NCI-H128 (cell line): ENCODE measurements at regions not wholly inside any gene's neighbourhood (a gene's known extent, or its start where the extent isn't known, plus 50 kb on each side); places are given as distances from the start of the nearest gene placed in this dataset.
"Not testable (repeated sequence)": the region's sequence is repeated elsewhere in the genome, so short reads cannot be mapped to it uniquely, and the experiment has no call there.

ENCODE experiments used
- DNase-seq: peaks from one replicate; lab custom pipeline; 2025; ENCODE audit not compliant: unreplicated experiment; lab: John Stamatoyannopoulos, UW

GRCh38 chr6:66128656-66129055 is 421.6 kb upstream of the EYS start:
- no peak for DNase-seq

- DNase-seq = no peak
Measured at GRCh38 chr6:66128243-66128642, 421.2 kb upstream of the EYS start.

DNA sequence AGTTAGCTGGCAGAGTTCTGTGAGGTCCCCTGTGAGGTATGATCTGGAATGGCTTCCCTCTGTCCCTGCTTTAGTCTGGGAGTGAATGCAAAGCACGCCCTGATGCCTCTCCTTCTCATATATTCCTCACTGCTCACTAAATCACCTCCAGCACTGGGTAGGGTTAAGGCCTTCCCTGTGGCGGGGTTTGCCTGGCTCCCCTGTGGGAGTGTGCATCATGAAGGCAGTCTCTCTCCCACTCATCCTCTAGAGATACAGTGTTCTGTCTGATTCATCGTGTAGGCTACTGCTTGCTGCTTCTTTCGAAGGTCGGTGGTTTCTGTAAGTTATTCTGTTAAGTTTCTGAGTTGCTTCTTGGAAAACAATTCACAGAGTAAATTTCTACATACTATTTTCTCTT is 420.0 kb upstream of the EYS start:
- no peak for DNase-seq

DNA sequence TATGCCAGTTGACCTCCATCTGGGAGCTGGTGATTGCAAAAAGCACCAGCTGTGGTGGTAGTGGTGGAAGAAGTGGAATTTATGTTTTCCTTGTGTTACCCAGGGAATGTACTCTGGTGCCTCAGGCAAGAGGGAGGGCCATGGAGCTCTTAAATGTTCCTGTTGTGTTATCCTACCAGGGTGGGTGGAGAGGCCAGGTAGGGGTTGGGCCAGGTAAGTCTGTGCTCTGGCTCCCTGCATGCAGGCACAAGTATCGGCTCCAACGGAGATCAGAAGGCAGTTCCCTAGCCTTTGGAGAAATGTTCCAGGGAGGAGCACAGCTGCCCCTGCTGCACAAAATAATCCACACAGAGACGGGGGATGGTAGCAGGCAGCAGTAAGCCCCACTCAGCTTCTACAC is 419.3 kb upstream of the EYS start:
- no peak for DNase-seq

GRCh38 chr6:66103954-66104353 is 396.9 kb upstream of the EYS start:
- no peak for DNase-seq

DNA sequence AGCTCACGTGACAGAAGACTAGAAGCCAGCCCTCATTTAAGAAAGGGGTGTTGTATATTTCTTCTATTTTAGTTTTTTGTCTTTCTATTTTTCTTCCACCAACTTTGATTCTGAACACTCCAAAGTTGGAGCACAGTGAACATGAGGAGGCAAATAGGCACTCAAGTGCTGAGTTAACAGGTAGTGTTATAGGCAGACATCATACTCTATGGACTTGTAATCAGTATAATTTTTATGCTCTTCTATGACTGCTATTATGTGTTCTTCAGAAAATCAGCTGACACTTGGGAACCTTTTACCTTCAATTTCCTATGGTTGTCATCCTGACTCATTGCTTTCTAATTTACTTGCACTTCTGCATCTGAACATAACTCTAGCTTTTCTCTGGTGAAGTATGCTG is 396.3 kb upstream of the EYS start:
- no peak for DNase-seq

DNA sequence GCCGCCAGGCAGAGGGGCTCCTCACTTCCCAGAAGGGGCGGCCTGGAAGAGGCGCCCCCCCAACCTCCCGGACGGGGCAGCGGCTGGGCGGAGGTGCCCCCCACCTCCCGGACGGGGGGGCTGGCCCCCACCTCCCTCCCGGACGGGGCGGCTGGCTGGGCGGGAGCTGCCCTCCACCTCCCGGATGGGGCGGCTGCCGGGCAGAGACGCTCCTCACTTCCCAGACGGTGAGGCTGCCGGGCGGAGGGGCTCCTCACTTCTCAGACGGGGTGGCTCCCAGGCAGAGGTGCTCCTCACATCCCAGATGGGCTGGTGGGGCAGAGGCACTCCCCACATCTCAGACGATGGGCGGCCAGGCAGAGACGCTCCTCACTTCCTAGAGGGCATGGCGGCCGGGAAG is 389.7 kb upstream of the EYS start:
- DNase-seq = no peak

- DNase-seq = no peak
Measured at GRCh38 chr6:66094615-66095014, 387.6 kb upstream of the EYS start.

- not testable (repeated sequence) for DNase-seq
Measured at GRCh38 chr6:66092306-66092705, 385.3 kb upstream of the EYS start.

DNA sequence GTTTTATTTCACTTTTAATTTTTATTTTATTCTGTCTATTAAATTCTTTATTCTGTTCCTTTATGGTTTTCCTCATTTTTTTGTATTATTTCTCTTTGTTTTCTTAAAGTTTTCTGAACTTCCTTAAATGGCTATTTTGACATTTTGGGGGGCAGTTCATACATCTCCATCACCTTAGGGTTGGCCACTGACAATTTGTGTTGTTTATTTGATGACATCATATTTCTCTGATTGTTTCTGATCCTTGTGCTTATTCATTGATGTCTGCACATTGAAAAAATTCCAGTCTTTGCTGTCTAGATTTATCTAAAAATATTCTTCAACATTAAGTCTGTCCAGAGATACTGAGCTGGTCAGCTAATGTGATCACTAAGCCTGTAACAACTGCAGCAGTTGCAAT is 379.5 kb upstream of the EYS start:
- DNase-seq = no peak

GRCh38 chr6:66082914-66083313 is 375.9 kb upstream of the EYS start:
- DNase-seq = no peak

DNA sequence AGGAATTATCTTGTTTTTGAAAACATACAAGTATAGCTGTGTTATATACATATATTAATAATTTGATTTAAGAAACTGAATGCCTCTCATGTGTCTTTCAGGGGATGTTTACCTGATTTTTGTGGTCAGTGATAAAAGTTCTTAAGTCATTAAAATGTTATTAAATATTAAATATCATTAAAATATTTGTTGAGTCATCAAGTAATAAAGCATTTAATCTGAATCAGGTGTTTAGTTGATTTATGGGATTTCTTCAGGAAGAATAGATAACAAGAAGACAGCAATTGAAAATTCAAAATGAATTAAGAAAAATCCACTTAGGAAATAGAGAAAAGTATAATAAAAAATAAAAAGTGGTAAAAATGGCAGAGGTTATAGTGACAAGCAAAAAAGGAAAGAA is 361.9 kb upstream of the EYS start:
- no peak for DNase-seq

DNA sequence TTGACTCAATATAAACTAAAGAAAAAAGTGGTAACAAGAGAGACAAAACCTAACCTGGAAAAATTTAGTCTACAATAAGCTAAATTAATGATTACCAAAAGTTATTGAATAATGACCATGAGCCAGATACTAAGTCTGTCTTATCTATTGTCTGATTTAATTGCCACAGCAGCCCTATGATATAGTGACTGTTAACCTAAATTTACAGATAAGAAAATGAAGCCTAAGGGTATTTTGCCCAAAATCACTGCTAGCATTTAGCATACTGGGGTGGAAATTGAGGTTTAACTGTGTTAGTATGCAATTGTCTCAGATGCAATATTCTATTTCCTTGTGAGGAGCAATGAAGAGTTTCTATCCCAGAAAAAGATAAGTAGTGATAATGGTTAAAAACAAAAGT is 361.0 kb upstream of the EYS start:
- no peak for DNase-seq

GRCh38 chr6:66065313-66065712 is 358.3 kb upstream of the EYS start:
- DNase-seq = no peak

GRCh38 chr6:66057034-66057433 is 350.0 kb upstream of the EYS start:
- no peak for DNase-seq

GRCh38 chr6:66054967-66055366 is 347.9 kb upstream of the EYS start:
- no peak for DNase-seq

DNA sequence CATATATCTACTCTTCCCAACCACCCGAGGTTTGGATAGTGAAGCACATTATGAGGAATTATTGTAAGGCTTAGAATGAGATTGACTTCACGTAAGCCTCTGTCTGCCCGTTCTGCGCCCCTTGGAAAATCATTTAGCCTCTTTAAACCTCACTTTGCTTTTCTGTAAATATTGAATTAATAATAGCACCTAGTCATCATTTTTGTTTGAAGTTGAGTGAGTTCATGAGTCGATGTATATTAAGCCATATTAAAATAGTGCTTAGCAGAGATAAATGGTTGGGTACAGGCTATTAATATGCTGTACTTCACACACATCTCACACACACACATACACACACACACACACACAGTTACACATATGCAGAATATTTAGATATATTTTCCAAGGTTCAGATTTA is 344.8 kb upstream of the EYS start:
- no peak for DNase-seq

DNA sequence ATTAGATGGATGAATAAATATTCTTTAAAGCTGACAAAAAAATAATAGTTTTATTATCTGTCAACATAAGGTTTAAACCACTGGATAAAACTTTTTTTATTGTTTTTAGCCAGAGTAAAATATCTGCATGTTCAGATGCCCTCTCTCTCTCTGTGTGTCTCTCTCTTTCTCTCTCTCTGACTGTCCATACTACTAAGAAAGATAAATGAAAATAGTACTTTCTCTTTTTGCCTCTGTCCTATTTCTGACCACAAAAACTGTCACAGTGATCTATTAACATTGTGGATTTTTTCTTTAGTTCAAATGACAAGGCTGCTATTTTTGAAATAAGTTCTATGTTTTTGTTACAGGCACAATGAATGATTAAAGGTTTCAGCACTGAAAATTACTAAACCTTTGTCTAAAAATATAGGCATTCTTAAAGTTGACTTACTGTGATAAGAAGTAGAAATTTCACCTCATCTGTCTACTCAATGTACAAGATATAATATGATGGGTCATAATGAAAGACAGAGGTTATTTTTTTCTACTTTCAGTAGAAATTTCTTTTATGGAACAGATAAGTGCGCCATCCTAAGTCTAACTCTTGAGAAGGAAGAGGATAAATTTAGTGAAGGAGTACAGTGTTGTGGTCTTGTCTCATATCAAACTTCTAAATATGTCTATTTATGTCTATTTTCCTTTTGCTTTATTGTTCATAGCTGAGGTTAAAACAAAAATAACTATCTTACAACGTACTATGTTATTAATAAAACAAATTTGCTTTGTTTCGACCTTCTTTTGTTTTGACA is 341.9 kb upstream of the EYS start:
- no peak for DNase-seq

- DNase-seq = no peak
Measured at GRCh38 chr6:66032626-66033025, 325.6 kb upstream of the EYS start.

- DNase-seq = no peak
Measured at GRCh38 chr6:66029391-66029790, 322.4 kb upstream of the EYS start.

DNA sequence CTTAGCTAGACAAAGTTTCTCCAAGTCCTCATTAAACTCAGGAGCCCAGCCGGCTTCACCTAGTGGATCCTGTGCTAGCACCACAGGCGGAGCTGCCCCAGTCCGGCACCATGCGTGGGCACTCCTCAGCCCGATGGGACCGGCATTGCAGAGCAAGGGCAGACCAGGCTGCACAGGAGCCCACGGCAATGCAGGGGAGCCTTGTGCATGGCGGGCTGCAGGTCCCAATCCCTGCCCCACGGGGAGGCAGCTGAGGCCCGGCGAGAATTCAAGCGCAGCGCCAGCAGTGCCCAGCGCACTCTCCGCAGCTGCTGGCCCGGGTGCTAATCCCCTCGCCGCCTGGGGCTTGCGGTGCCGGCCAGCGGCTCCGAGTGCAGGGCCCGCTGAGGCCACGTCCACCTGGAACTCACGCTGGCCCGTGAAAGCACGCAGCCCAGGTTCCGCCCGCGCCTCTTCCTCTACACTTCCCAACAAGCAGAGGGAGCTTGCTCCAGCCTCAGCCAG is 292.3 kb upstream of the EYS start:
- DNase-seq = no peak

- no peak for DNase-seq
Measured at GRCh38 chr6:65998544-65998943, 291.5 kb upstream of the EYS start.

DNA sequence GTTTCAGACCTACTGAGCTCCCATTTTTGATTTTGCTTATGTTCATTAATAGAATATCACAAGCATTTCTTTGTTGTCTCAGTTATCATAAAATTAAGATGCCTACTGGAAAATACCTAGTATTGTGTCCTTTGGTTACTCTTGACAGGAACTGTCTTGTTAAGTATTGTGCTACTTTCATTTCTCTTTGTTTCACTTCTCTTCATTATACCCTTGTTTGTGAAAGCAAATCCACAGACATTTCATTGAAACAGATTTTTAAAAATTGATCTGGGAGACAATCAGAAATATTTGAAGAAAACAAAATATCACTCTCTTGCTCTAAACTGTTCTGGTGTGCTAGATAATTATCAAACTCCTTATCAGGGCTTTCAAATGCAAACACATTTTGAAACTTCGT is 290.5 kb upstream of the EYS start:
- no peak for DNase-seq
